ENCODE measurements at regions not wholly inside any gene's neighbourhood (a gene's known extent, or its start where the extent isn't known, plus 50 kb on each side); places are given as distances from the start of the nearest gene placed in this dataset.
A peak's percentile ranks its signal among the peaks of the same experiment; 100 is the strongest.

DNA sequence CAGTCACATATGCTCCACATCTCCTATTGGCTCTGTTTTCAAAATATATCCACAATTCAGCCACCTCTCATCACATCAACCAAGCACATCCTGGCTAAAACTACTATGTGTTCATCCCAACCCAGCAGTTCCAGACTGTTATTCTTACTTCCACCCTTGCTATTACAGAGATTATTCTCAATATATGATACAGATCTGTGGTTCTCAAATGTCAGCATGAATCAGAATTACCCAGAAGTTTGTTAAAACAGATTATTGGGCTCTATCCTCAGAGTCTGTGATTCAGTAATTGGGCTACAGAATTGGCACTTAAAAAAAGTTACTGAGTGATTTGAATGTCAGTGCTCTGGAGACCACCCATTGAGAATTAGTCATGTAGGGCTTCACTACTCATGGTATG lies 78.8 kb upstream of the IZUMO3 start:
- DNase-seq (ENCODE audit: low read depth): no peak
- no peak overlapping the region for H3K4me3 ChIP-seq (ENCODE audit: low read depth, low read length)
- H3K27me3 ChIP-seq (ENCODE audit: control insufficient read depth, insufficient read depth, low read length): no peaks in the 10 kb centered on the region
- no peaks in the 10 kb centered on the region for H3K36me3 ChIP-seq (ENCODE audit: control insufficient read depth, insufficient read depth, low read length)
- TF ChIP-seq CTCF (IDR thresholded peaks at IDR 0.05; ENCODE audit: insufficient read depth, low read length, severe bottlenecking): no peak
- no peak for FAIRE-seq

DNA sequence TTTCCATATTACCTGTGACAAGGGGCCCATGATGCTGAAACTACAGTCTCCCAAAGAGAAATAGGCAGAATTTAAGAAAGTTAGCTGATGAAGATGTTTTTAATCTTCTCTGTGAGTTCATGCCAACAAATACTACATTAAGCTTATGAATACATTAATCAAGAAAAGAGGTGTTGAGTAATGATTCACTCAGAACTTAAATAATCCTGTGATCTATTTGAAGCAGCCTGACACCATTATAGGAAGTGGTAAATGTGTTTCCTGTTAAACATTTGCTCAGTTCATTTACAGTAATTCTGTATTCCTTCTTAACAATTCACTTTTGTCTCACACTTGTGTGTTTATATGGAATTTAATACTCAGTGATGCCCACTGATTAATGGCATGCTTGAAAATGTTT lies 75.0 kb upstream of the IZUMO3 start:
- Histone ChIP-seq H3K36me3 (ENCODE audit: control insufficient read depth, insufficient read depth, low read length) (no peaks in the 10 kb centered on the region), H3K27me3 (ENCODE audit: control insufficient read depth, insufficient read depth, low read length) (no peaks in the 10 kb centered on the region), H3K4me3 (ENCODE audit: low read depth, low read length) (no peak overlapping the region)
- DNase-seq (ENCODE audit: low read depth) (no peak), FAIRE-seq (no peak)
- TF ChIP-seq CTCF (IDR thresholded peaks at IDR 0.05; ENCODE audit: insufficient read depth, low read length, severe bottlenecking): no peak

DNA sequence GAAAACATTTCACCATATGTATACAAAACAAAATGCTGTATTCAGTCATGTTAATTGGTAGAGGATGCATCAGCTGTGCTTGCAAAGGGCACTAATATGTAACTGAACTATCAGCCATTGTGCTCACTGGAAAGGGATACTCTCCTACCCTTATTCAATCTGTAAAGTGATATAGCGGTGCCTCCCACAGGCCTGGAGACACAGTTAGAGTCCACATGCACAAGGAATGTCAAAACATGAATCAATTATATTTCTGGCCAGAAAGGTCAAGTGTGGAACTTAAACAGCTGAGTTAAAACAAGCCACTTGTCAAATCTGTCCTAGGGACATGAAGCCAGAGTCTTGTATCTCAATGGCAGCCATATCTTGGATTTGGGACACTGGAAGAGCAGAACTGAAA lies 71.2 kb upstream of the IZUMO3 start:
- FAIRE-seq: no peak
- no peaks in the 10 kb centered on the region for H3K27me3 ChIP-seq (ENCODE audit: control insufficient read depth, insufficient read depth, low read length)
- no peak overlapping the region for H3K4me3 ChIP-seq (ENCODE audit: low read depth, low read length)
- TF ChIP-seq CTCF (IDR thresholded peaks at IDR 0.05; ENCODE audit: insufficient read depth, low read length, severe bottlenecking): no peak
- no peak for DNase-seq (ENCODE audit: low read depth)
- H3K36me3 ChIP-seq (ENCODE audit: control insufficient read depth, insufficient read depth, low read length): no peaks in the 10 kb centered on the region

DNA sequence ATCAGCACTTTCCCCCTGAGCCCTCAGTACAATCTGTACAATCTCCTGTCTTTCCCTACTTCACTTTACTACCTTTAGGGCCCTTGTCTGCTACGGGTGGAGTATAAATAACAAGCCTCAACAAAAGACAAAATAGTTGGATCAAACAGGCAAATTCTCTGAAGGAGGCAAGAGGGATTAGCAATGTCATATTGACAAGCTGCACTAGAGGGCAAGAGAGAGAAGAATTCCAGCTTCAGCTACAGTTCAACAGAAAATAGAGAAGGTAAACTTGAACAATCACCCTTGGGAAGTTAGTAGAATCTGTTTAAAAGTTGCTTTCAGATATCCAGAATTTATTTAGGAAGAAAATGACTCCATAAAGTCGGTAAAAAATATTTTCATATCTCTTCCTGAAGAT lies 68.4 kb upstream of the IZUMO3 start:
- TF ChIP-seq CTCF (IDR thresholded peaks at IDR 0.05; ENCODE audit: insufficient read depth, low read length, severe bottlenecking): peak; percentile 11
- DNase-seq (ENCODE audit: low read depth) (no peak), FAIRE-seq (no peak)

GRCh38 chr9:24608599-24608998 lies 62.9 kb upstream of the IZUMO3 start:
- H3K36me3 ChIP-seq (ENCODE audit: control insufficient read depth, insufficient read depth, low read length): no peaks in the 10 kb centered on the region
- DNase-seq (ENCODE audit: low read depth): no peak
- H3K4me3 ChIP-seq (ENCODE audit: low read depth, low read length): no peak overlapping the region
- no peaks in the 10 kb centered on the region for H3K27me3 ChIP-seq (ENCODE audit: control insufficient read depth, insufficient read depth, low read length)
- no peak for TF ChIP-seq CTCF (IDR thresholded peaks at IDR 0.05; ENCODE audit: insufficient read depth, low read length, severe bottlenecking)
- FAIRE-seq: no peak

More for the DNA sequence above, 68.4 kb upstream of the IZUMO3 start:
- Histone ChIP-seq H3K4me3 (ENCODE audit: low read depth, low read length) (no peak overlapping the region), H3K36me3 (ENCODE audit: control insufficient read depth, insufficient read depth, low read length) (no peaks in the 10 kb centered on the region), H3K27me3 (ENCODE audit: control insufficient read depth, insufficient read depth, low read length) (no peaks in the 10 kb centered on the region)

DNA sequence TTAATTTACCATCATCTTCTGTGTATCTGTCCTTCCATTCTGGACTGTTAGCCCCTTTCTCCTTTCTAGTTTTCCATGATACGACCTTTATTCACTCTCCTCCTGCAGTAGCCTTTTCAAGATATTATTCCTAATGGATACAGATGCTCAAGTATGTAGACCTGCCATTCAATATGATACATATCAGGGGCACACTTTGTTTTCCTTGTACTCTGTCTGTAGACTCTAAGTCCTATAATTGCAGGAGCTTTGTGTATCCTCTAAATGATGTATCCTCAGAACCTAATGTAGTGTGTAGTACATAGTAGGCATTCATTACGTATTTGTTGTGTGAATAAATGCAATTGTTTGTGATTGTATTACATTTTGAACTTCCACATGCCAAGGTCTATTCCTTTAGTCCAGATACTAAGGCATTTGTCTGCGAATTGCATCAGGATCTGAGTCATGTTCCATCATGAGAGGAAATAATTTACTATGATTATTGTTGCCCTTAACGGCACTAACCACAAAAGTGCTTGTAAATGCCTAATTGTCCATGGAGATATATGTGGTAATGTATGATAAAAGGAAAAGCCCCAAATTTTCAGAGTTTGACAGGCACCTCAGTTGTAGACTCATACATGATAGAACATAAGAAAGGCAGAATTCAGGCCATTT lies 57.1 kb upstream of the IZUMO3 start:
- FAIRE-seq (no peak), DNase-seq (ENCODE audit: low read depth) (peak; percentile 67)
- TF ChIP-seq CTCF (IDR thresholded peaks at IDR 0.05; ENCODE audit: insufficient read depth, low read length, severe bottlenecking): no peak
- H3K27me3 ChIP-seq (ENCODE audit: control insufficient read depth, insufficient read depth, low read length): no peaks in the 10 kb centered on the region
- no peak overlapping the region for H3K4me3 ChIP-seq (ENCODE audit: low read depth, low read length)
- H3K36me3 ChIP-seq (ENCODE audit: control insufficient read depth, insufficient read depth, low read length): no peaks in the 10 kb centered on the region

Data from bronchial epithelial cell (primary cell).